H9 (cell line): ENCODE measurements at regions not wholly inside any gene's neighbourhood (a gene's known extent, or its start where the extent isn't known, plus 50 kb on each side); places are given as distances from the start of the nearest gene placed in this dataset.

ENCODE experiments used
- DNase-seq: peaks from one replicate; pipeline ENCODE4 v3.0.0-alpha.2; 2017
- H2AFZ ChIP-seq: one replicate; pipeline ENCODE4 v1.6.1; 2013; ENCODE audit warnings: mild to moderate bottlenecking, low read length, control low read depth, moderate library complexity
- H2AK5ac ChIP-seq: 2 replicates; pipeline ENCODE4 v1.6.1; 2013; ENCODE audit warnings: low read length, control low read depth, mixed read lengths; ENCODE audit not compliant: insufficient read length
- H2BK120ac ChIP-seq: one replicate; pipeline ENCODE4 v1.6.1; 2013; ENCODE audit warnings: low read depth, mild to moderate bottlenecking, low read length, control low read depth, inconsistent platforms; ENCODE audit not compliant: poor library complexity, severe bottlenecking
- H2BK12ac ChIP-seq: 2 replicates; pipeline ENCODE4 v1.6.1; 2013; ENCODE audit warnings: low read length, control low read depth, mixed read lengths, low read depth; ENCODE audit not compliant: insufficient read length
- H2BK15ac ChIP-seq: 2 replicates; pipeline ENCODE4 v1.6.1; 2013; ENCODE audit warnings: low read depth, low read length, control low read depth
- H2BK20ac ChIP-seq: one replicate; pipeline ENCODE4 v1.6.1; 2013; ENCODE audit warnings: low read depth, mild to moderate bottlenecking, low read length, control low read depth, inconsistent platforms; ENCODE audit not compliant: poor library complexity, severe bottlenecking
- H2BK5ac ChIP-seq: 2 replicates; pipeline ENCODE4 v1.6.1; 2013; ENCODE audit warnings: low read length, control low read depth, mixed read lengths; ENCODE audit not compliant: insufficient read length
- H3K14ac ChIP-seq: 2 replicates; pipeline ENCODE4 v1.6.1; 2013; ENCODE audit warnings: low read length, control low read depth; ENCODE audit not compliant: insufficient read depth
- H3K18ac ChIP-seq: 2 replicates; pipeline ENCODE4 v1.6.1; 2013; ENCODE audit warnings: low read depth, mild to moderate bottlenecking, mixed read lengths, low read length, control low read depth; ENCODE audit not compliant: insufficient read length
- H3K23ac ChIP-seq: 2 replicates; pipeline ENCODE4 v1.6.1; 2013; ENCODE audit warnings: low read length, control low read depth, mixed read lengths, low read depth; ENCODE audit not compliant: insufficient read length
- H3K23me2 ChIP-seq: 2 replicates; pipeline ENCODE4 v1.6.1; 2013; ENCODE audit warnings: low read depth, mild to moderate bottlenecking, mixed read lengths, low read length, control low read depth; ENCODE audit not compliant: insufficient read length, poor library complexity, severe bottlenecking
- H3K27ac ChIP-seq: 2 replicates; pipeline ENCODE4 v1.5.1; 2013; ENCODE audit warnings: low read length, control low read depth, mixed read lengths, low read depth; ENCODE audit not compliant: insufficient read length
- H3K27me3 ChIP-seq: 2 replicates; pipeline ENCODE4 v1.6.1; 2013; ENCODE audit warnings: low read length, control low read depth, inconsistent platforms; ENCODE audit not compliant: insufficient read depth
- H3K4ac ChIP-seq: 2 replicates; pipeline ENCODE4 v1.6.1; 2013; ENCODE audit warnings: low read depth, mild to moderate bottlenecking, control low read depth, inconsistent platforms, low read length, moderate library complexity
- H3K4me1 ChIP-seq: 2 replicates; pipeline ENCODE4 v1.6.1; 2013; ENCODE audit warnings: low read length, control low read depth, inconsistent platforms; ENCODE audit not compliant: insufficient read depth
- H3K4me2 ChIP-seq: 2 replicates; pipeline ENCODE4 v1.6.1; 2013; ENCODE audit warnings: low read length, control low read depth, mixed read lengths; ENCODE audit not compliant: insufficient read length, insufficient read depth
- H3K56ac ChIP-seq: 2 replicates; pipeline ENCODE4 v1.6.1; 2013; ENCODE audit warnings: low read depth, mild to moderate bottlenecking, mixed read lengths, low read length, control low read depth; ENCODE audit not compliant: insufficient read length
- H3K79me1 ChIP-seq: 2 replicates; pipeline ENCODE4 v1.6.1; 2013; ENCODE audit warnings: low read depth, mild to moderate bottlenecking, moderate library complexity, low read length, control low read depth, inconsistent platforms; ENCODE audit not compliant: insufficient read depth, poor library complexity, severe bottlenecking
- H3K79me2 ChIP-seq: 2 replicates; pipeline ENCODE4 v1.6.1; 2013; ENCODE audit warnings: low read length, control low read depth, inconsistent platforms; ENCODE audit not compliant: insufficient read depth
- H3K9ac ChIP-seq: 2 replicates; pipeline ENCODE4 v1.6.1; 2013; ENCODE audit warnings: low read length, control low read depth, mixed read lengths; ENCODE audit not compliant: insufficient read length; ENCODE audit errors: extremely low read depth
- H3K9me3 ChIP-seq: one replicate; pipeline ENCODE4 v1.6.1; 2013; ENCODE audit warnings: low read depth, low read length, inconsistent platforms; ENCODE audit not compliant: control insufficient read depth
- H3T11ph ChIP-seq: one replicate; pipeline ENCODE4 v1.6.1; 2013; ENCODE audit warnings: mild to moderate bottlenecking, low read length, control low read depth, inconsistent platforms
- H4K20me1 ChIP-seq: one replicate; pipeline ENCODE4 v1.6.1; 2013; ENCODE audit not compliant: control insufficient read depth, insufficient read length, insufficient read depth
- H4K5ac ChIP-seq: 2 replicates; pipeline ENCODE4 v1.6.1; 2013; ENCODE audit warnings: low read depth, mild to moderate bottlenecking, mixed read lengths, low read length, control low read depth; ENCODE audit not compliant: insufficient read length
- H4K8ac ChIP-seq: replicated peaks from 2 replicates; pipeline ENCODE4 v1.6.1; 2013; ENCODE audit warnings: low read length, control low read depth, mixed read lengths, low read depth; ENCODE audit not compliant: insufficient read length
- H4K91ac ChIP-seq: 2 replicates; pipeline ENCODE4 v1.6.1; 2013; ENCODE audit warnings: low read depth, mild to moderate bottlenecking, moderate library complexity, mixed read lengths, low read length, control low read depth; ENCODE audit not compliant: insufficient read length
- H3K27ac Mint-ChIP-seq, 3 experiments: 2 replicates in 2 of 3; 3 replicates in 1 of 3; pipeline ENCODE4 v1.8.0; 2020 to 2021; ENCODE audit warnings: mixed read lengths in 3 of 3, mild to moderate bottlenecking in 1 of 3, moderate library complexity in 1 of 3
- H3K27me3 Mint-ChIP-seq: 2 replicates; pipeline ENCODE4 v1.8.0; 2021; ENCODE audit warnings: low read depth, mild to moderate bottlenecking, moderate library complexity, mixed read lengths
- H3K36me3 Mint-ChIP-seq, 3 experiments: 2 replicates in 2 of 3; 3 replicates in 1 of 3; pipeline ENCODE4 v1.8.0; 2020 to 2021; ENCODE audit warnings: low read depth in 3 of 3, mixed read lengths in 3 of 3; ENCODE audit not compliant: insufficient read depth in 1 of 3
- H3K4me1 Mint-ChIP-seq, 2 experiments: 2 replicates each; pipeline ENCODE4 v1.8.0; 2020; ENCODE audit warnings: mixed read lengths in 2 of 2
- H3K4me3 Mint-ChIP-seq, 2 experiments: 2 replicates in 1 of 2; 3 replicates in 1 of 2; pipeline ENCODE4 v1.8.0; 2020 to 2021; ENCODE audit warnings: mild to moderate bottlenecking in 2 of 2, mixed read lengths in 2 of 2, moderate library complexity in 1 of 2
- H3K9me3 Mint-ChIP-seq, 2 experiments: 2 replicates in 1 of 2; 3 replicates in 1 of 2; pipeline ENCODE4 v1.8.0; 2020; ENCODE audit warnings: mild to moderate bottlenecking in 2 of 2, mixed read lengths in 2 of 2, moderate library complexity in 1 of 2
- WGBS: extraction: QIAGEN DNeasy Blood & Tissue Kit; methylation state at CpG from one replicate; pipeline ENCODE4 v1.1.7; 2013; ENCODE audit warnings: missing lambda C conversion rate, low lambda C conversion rate, mixed read lengths; ENCODE audit not compliant: insufficient read length; ENCODE audit errors: extremely low coverage; 5-methylcytosine and 5-hydroxymethylcytosine counted together
- TF ChIP-seq, protein P1 (sequence below): fragments of 200-600 bp; sonication (generic); conservative IDR thresholded peaks from 3 replicates; pipeline ENCODE4 v1.8.0; 2021; ENCODE audit warnings: antibody characterized with exemption, mild to moderate bottlenecking

DNA sequence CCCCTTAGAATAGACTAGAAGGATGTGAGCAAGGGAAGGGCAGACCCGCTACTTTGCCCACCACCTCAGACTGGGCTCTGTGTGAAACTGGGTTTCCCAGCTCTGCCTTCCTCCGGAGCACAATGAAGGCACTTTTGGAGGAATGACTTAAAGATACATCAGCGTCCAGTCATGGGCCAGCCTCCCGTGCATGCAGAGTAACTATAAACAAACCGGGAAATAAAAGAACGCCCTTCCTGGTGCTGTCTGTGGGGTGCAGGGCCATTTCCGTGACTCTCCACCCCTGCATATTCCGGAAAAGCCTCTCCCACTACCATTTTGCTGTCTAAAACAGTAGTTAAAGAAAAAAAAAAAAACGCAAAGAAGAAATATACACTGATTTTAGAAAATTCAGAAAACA, 165.9 kb upstream of the IRX4 start:
- DNase-seq = no peak
- Histone ChIP-seq H3K9ac (no peak overlapping the region), H3K23ac (no peak overlapping the region), H2BK15ac (no peak overlapping the region), H3K56ac (no peak overlapping the region), H3K14ac (no peak overlapping the region), H3K79me1 (no peaks in the 10 kb centered on the region), H4K5ac (no peak overlapping the region), H2AK5ac (no peak overlapping the region), H2AFZ (no peak overlapping the region), H3K23me2 (no peaks in the 10 kb centered on the region), H2BK5ac (no peak overlapping the region), H3K9me3 (no peaks in the 10 kb centered on the region), H3K79me2 (no peaks in the 10 kb centered on the region), H4K91ac (no peak overlapping the region), H2BK120ac (no peak overlapping the region), H3T11ph (no peak overlapping the region), H3K4ac (no peak overlapping the region), H3K27ac (no peak overlapping the region), H3K4me2 (no peak overlapping the region), H3K27me3 (no peaks in the 10 kb centered on the region), H3K4me1 (no peaks in the 10 kb centered on the region), H4K20me1 (no peaks in the 10 kb centered on the region), H2BK12ac (no peak overlapping the region), H2BK20ac (no peak overlapping the region), H3K18ac (no peak overlapping the region), H4K8ac (no peak overlapping the region)
- TF ChIP-seq, protein P1, sequence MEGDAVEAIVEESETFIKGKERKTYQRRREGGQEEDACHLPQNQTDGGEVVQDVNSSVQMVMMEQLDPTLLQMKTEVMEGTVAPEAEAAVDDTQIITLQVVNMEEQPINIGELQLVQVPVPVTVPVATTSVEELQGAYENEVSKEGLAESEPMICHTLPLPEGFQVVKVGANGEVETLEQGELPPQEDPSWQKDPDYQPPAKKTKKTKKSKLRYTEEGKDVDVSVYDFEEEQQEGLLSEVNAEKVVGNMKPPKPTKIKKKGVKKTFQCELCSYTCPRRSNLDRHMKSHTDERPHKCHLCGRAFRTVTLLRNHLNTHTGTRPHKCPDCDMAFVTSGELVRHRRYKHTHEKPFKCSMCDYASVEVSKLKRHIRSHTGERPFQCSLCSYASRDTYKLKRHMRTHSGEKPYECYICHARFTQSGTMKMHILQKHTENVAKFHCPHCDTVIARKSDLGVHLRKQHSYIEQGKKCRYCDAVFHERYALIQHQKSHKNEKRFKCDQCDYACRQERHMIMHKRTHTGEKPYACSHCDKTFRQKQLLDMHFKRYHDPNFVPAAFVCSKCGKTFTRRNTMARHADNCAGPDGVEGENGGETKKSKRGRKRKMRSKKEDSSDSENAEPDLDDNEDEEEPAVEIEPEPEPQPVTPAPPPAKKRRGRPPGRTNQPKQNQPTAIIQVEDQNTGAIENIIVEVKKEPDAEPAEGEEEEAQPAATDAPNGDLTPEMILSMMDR = no peak
- Mint-ChIP-seq H3K27me3 (peaks cover 20% of the 10 kb centered on the region), H3K4me3 (no peak overlapping the region), H3K27ac (no peak overlapping the region), H3K36me3 (no peaks in the 10 kb centered on the region; a peak in 1 of 7 replicates), H3K4me1 (peaks cover 4 to 6% of the 10 kb centered on the region in 2 experiments), H3K9me3 (peaks cover 0 to 7% of the 10 kb centered on the region in 2 experiments; a peak in 2 of 5 replicates)
- no CpG with 5 or more reads among the region's 9 CpGs for WGBS
